ENCODE measurements at regions not wholly inside any gene's neighbourhood (a gene's known extent, or its start where the extent isn't known, plus 50 kb on each side); places are given as distances from the start of the nearest gene placed in this dataset.

DNA sequence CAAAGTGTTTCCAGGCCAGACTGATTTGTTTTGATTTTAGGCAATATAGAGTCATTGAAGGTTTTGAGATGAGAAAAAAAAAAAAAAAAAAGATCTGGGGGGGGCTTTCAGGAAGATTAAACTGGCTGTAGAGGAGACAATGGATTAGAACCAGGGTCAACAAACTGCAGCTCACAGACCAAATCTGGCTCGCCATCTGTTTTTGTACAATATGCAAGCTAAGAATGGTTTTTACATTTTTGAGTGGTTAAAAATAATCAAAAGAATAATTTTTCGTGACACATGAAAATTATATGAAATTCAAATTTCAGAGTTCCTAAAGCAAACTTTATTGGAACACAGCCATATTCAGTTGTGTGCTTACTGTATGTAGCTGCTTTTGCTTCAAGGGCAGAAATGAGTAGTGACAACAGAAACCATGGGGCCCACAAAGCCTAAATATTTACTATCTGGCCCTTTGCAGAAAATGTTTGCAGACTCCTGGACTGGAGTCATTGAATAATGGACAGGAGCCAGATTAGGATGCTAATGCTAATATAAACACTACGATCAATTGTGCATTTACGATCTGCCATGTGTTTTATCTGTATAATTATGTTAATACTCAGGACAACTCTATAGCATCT lies 375.7 kb upstream of the DAB1 start:
- DNase-seq (ENCODE audit: low read depth) = no peak

DNA sequence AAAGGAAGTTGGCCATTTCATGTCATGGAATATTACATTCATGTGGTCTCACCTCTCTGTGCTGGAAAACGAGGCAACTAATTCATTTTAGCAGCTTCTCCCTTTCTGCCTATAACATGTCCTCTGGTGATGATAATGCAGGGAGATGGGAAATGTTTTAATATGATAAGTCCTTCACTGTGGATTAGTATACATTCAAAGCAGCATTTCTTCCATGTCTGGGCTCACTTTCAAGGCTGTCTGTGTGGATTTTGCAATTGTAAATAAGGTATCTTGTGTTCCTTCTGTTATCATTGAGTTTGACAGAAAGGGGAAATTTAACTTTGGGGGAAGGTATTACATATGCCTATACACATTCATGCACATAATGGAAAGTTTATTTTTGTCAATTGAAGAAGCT lies 374.7 kb upstream of the DAB1 start:
- no peak for DNase-seq (ENCODE audit: low read depth)

DNA sequence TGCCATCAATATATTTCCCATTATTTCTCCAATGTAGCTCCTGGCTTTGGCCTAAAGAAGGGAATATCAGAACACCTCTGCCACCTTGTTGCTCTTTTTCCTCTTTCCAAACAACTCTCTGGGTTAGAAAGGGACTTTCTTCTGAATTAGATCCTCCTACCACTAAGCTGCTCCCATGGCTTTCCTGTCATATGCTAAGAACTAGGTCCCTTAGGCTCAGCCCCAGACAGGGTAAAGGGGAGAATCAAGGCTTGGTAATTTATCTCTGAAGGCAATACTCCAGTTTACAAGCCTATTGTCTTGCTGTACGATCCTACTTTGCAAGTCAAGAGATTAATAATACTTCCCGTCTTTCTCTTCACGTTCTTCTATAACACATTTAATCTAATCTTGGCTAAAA lies 373.2 kb upstream of the DAB1 start:
- no peak for DNase-seq (ENCODE audit: low read depth)

DNA sequence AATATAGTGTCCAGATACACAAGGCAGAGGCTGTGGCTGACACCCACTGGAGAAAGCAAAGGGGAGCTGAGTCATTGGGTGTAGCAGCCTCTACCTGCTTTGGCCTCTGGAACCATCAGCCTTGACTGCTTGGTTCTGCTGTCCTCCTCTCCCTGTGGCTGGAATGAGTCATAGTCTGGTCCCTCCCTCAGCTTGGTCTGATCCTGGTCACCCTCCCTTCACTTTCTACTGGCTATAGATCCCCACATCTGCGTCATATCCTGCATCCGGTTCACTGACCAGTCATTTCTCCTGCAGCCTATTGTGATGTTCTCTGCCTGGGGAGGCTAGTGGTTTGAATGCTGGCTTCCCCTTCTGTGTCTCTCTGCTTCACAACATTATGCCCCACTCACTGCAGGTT lies 372.8 kb upstream of the DAB1 start:
- peak; percentile 6 for DNase-seq (ENCODE audit: low read depth)

DNA sequence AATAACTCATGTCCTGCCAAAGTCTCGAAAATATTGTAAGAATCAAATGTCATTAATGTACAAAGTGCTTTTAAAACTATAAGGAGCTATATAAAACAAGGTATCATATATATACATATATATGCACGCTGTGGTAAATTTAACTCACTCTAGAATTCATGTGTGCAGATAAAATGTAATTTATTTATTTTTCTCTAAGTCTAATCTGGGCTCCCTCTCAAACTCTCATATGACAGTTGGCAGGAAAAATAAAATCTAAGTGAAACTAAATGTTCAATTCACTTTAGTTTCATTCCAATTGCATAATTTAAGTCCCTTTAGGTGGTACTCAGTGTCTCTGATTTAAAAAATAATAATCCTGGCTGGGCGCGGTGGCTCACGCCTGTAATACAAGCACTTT lies 372.0 kb upstream of the DAB1 start:
- no peak for DNase-seq (ENCODE audit: low read depth)

DNA sequence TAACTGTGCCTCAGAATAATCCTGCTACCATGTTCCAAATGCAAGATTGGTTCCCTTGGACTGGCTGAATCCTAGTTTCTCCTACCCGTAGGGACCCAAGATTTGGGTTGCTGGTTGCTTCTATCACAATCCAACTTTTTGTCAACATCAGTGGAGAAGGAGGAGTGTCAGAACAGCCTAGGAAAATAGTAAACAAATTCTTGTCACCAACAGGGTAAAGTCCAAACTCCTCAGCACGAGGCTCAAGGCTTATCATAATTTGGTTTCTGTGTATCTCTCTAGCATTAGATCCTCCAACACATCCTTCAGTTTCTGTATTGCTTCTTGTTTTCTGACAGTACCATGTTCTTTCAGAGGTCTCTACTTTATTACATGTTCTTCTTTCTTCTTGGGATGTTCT lies 370.2 kb upstream of the DAB1 start:
- no peak for DNase-seq (ENCODE audit: low read depth)

DNA sequence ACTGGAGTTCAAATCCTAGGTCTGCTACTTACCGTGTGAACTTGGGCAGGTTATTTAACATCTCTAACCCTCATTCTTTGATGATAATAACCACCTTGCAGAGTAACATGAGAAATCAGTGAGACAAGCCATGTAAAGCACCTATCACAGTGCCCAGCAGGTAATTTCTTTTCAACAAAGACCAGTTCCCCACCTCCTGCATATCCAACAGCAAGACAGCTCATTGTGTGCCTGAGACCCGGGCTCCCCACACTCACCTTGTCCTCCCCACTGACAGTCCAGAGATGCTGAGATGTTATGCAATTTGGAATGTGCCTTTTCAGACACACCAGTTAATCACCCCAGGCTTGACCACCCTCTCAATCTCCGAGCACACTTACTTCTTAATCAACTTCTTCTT lies 367.6 kb upstream of the DAB1 start:
- DNase-seq (ENCODE audit: low read depth) = no peak

DNA sequence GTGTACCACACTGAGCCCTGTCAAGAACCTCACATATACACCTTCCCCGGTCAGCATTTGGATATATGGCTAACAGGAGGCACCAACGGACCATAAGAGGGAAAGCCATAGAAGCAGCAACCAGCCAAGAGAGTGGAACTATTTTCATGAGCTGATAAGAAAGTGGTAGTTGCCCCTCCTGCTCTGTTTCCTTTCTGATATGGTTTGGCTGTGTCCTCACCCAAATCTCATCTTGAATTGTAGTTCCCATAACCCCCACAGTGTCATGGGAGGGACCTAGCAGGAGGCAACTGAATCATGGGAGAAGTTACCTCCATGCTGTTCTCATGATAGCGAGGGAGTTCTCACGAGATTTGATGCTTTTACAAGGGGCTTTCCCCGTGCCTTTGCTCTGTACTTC lies 366.1 kb upstream of the DAB1 start:
- DNase-seq (ENCODE audit: low read depth) = no peak

DNA sequence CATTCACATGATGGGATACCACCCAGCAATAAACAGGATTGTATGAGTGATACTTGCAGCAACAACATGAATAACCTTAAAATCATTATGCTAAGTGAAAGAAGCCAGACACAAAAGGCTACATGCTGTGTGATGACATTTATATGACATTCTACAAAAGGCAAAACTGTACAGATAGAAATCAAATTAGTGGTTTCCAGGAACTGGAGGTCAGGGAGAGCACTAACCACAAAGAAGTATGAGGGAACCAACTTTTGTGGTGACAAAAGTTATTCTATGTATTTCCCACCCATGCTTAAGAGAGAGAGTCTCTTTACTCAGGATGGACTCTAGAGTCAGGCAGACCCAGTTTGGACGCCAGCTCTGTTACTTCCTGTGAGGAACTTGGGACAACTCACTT lies 364.5 kb upstream of the DAB1 start:
- DNase-seq (ENCODE audit: low read depth) = no peak

DNA sequence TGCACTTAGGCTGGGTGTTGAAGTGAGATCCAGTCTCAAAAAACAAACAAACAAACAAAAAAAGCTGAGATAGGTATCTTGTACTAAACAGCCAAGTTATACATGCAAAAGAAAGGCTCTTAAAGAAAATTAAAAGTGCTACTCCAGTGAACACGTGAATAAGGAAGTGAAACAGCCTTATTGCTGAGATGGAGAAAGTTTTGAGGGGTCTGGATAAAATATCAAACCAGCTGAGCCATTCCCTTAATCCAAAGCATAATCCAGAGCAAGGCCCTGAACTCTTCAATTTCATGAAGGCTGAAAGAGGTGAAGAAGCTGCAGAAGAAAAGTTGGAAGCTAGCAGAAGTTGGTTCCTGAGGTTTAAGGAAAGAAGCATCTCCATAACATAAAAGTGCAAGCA lies 360.5 kb upstream of the DAB1 start:
- DNase-seq (ENCODE audit: low read depth) = no peak

DNA sequence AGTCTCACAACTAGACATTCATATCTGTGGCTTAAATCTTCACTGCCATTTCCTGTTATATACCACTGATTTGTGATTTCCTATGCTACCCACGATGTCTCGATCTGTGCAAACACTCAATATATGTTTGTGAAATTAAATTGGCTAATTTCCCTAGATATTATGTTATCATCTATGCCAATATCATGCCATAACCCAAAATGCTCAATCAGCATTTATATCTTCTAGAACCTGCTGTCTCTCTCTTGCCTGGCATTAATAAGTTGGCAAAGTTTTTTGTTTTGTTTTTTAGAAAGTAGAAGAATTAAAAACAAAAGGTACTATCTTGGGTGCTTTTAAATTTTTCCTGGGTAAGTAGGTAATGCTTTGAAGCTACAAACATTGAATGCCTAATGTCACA lies 358.5 kb upstream of the DAB1 start:
- DNase-seq (ENCODE audit: low read depth) = no peak

DNA sequence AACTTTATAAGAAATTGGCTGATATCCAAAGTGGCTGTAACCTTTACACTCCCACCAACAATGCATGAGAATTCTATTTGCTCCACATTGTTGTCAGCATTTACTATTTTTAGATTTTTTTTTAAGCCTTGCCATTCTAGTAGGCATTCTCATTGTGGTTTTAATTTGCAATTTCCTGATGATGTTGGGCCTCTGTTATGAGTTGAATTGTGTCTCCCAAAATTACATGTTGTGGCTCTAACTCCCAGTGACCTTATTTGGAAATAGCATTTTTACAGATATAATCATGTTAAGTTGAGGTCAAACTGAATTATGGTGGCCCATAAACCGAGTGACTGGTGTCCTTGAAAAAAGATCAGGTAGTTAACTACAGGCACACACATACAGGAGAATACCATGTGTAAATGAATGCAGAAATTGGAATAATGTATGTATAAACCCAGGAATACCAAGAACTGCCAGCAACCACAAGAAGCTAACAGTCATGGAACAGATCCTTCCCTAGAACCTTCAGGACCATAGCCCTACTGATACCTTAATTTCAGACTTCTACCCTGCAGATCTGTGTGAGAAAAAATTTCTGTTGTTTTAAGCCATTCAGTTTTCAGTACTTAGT lies 348.8 kb upstream of the DAB1 start:
- no peak for DNase-seq (ENCODE audit: low read depth)

DNA sequence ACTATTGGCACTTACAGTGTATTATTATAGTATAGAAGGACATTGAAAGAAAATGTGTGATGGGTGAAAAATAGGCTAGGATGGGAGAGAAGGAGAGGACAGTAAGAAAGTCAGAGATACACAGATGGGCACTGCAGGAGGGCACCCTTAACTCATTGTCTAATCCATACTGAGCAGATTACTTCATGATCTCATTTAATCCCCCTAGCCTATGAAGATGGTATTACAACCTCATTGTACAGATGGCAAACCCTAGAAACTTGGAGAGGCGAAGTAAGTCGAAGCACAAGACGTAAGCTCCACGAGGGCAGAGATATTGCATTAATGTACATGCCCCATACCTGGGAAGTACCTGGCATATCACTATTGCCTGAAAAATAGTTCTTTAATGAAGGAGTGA lies 346.9 kb upstream of the DAB1 start:
- DNase-seq (ENCODE audit: low read depth) = peak; percentile 3

DNA sequence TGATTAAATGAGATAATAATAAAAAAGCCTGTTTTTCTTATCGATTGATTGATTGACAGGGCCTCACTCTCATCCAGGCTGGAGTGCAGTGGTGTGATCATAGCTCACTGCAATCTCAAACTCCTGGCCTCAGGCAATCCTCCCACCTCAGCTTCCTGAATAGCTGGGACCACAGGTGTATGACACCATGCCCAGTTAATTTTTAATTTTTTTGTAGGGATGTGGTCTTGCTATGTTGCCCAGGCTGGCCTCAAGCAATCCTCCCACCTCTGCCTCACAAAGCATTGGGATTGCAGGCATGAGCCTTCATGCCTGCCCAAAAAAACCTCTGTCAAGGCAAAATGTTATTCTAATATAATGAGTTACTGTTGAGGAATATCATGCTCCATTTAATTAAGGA lies 346.4 kb upstream of the DAB1 start:
- DNase-seq (ENCODE audit: low read depth) = no peak

DNA sequence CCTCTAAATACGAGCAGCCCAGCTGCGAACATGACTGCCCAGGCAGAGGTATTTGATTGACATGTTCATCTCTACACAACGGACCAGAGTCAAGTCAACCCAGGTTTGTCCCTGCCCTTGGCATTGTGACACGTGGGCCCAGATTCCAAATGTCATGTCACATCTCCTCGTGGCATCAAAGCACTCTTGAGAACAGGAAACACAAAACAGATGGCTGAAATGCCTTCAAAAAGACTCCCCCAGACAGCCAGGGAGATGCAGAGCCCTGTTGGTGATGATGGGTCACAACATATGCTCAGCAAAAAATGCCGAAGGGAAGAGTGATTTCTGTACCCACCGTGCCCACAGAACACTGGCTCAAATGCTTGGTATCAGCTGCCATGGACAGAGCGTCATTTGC lies 337.8 kb upstream of the DAB1 start:
- no peak for DNase-seq (ENCODE audit: low read depth)

DNA sequence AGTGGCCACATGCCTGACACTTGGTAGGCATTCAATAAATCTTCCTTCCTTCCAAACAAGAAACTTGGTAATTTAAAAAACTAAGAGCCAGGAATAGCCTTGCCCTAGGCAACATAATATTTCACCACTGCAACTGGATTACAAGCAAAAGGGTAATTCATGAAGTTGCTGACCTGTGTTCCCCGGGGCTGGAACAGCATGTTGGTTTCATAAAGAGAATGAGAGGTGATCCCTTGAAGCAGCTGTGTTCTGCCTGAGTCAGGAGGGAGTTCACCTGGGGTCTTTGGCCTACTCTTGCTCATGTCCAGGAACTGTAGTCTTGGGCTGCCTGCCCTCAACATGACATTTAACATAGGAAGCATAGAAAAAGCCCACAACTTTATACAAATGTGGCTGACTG lies 329.0 kb upstream of the DAB1 start:
- no peak for DNase-seq (ENCODE audit: low read depth)

DNA sequence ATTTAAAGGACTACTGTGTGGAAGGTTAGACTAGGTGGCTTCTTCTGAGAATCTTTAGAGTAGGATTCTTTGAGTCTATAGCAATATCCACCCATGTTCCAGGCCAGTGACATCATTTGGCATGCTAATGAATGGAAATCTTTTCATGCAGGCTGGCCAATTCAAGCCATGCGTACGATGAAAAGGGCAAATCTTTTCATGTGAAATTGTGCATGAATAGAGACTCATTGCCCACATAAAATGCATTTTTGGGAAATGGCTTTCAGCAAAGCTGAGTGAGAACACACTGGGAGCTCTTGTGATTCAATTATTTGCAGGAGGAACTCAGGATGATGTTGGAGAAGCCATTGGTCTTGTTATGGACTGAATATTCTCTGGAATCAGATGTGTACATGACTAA lies 324.9 kb upstream of the DAB1 start:
- DNase-seq (ENCODE audit: low read depth) = no peak

DNA sequence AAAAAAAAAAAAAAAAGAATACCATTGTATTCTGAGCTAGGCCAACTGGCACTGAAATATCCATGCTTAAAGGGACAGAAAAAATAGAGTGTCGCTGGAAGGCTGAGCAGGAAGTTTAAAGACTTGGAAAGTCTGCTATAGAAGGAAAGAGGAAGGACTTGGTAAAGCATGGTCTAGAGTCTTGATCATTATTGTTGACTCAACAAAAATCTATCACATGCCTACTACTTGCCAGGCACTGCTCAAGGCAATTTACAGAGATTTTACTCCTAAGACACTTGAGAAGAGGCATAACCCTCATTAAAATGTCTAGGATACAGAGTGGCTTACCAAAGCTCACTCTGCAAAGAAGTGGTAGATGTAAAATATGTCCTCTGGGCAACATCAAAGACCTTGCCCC lies 324.0 kb upstream of the DAB1 start:
- no peak for DNase-seq (ENCODE audit: low read depth)

DNA sequence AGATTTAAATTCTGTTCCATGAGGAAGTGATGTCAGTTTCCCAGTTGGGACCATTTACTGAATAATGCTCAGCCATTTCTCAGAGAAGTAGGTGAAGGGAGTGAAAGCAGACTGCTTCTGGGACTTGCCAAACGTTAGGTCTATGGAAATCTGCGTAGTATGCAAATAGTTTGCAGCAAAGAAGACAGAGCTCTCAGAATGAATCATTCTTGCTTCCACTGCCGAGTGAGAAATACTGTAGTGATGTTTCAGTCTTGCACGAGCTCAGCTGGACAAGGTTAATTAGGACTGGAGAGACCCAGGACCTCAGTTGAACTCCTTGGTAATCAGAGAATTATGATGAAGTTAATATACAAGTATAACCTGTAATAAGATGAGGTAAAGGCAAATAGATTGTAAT lies 317.7 kb upstream of the DAB1 start:
- DNase-seq (ENCODE audit: low read depth) = no peak

DNA sequence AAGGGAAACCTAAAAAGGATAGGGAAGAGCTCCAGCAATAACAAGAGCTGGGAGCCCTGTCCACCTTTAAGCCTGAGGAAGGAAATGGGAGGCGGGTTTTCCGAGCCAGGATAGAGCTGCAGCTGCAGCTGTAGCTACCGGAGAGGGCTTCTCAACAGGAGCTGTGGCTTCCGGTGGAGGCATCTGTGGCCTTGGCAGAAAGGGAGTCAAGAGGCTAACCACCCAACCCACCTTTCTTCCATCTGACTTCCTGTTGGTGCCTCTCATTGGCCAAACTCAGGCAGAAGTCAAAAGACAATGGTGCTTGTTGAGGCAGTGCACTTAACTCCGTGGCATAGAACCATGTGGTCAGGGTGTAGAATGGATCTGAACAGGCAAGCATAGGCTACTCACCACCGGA lies 313.1 kb upstream of the DAB1 start:
- no peak for DNase-seq (ENCODE audit: low read depth)

DNA sequence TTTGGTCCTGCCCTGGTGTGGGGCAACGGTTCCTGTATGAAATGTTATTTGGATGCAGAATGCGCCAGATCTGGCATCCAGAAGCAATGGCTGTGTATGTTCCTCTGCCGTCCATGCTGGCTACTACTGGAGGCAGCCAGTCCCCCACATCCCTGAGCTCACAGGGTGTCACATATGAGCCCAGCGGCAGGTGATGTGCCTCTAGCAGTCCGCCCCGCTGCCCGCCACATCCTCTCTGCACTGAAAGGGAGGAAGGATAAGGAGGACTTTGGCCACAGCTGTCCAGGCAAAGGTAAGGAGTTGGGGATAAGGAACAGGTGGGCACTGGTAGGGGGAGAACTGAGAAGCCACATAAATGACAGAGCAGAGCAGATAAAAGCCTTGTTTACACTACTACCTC lies 305.3 kb upstream of the DAB1 start:
- no peak for DNase-seq (ENCODE audit: low read depth)

DNA sequence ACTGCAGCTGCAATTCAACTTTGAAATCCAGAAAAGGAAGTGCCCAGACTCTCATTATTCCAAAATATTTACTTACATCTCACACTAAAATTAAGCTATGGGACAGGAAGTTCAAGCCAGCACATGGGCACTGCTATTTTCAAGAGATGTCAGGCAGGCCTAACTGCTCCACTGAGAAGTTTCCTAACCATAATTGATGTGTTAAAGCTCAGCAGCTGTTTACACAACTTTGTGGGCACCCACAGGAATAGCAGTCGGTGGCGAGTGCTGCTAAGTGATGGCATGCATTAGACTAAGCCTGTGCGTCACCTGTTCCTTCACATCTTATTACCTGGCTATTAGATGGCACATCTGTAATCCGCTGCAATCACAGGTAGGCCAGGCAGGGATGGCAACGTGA lies 303.3 kb upstream of the DAB1 start:
- no peak for DNase-seq (ENCODE audit: low read depth)

DNA sequence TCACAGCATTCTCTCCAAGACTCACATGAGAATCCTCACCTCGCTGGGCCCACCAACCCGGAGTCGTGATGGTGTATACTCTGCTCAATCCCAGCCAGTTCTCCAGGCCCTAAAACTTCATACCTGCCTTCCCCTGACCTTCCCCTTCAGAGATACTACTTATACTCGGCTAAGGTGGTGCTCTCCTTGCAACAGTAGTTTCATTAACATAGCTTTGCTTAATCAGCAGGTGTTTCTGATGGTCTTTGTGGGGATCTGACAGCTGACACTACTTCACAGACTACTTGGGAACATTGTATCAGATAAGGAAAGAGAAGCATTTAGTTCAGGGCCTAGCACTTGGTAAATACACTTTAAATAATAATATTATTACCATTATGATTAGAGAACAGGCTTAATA lies 301.5 kb upstream of the DAB1 start:
- DNase-seq (ENCODE audit: low read depth) = no peak

DNA sequence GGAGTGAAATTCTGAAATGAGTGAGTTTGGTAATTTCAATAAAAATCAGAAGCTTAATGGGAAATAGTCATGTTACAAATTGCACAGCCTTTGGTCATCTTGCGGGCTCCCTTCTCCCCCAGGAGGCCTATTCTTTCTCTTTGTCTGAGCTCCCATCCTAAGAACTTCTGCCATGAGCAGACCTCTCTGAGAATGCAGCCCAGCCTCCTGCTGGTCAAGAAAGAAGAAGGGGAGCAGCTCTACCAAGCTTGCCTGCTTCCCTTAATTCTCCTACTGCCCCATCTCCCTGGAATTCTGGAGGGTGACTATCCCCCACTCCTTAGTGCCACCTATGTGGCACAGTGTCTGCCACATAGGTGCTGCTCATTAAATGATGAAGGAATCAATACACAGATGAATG lies 300.7 kb upstream of the DAB1 start:
- DNase-seq (ENCODE audit: low read depth) = no peak
